ENCODE measurements at regions not wholly inside any gene's neighbourhood (a gene's known extent, or its start where the extent isn't known, plus 50 kb on each side); places are given as distances from the start of the nearest gene placed in this dataset.

- DNase-seq: no peak
Observed at GRCh38 chr5:68618501-68618900, 402.9 kb downstream of the PIK3R1 start.

- DNase-seq: no peak
Observed at GRCh38 chr5:68627001-68627400, 411.4 kb downstream of the PIK3R1 start.

GRCh38 chr5:68628082-68628814 lies 412.7 kb downstream of the PIK3R1 start:
- no peak for DNase-seq

GRCh38 chr5:68630354-68630753 lies 414.8 kb downstream of the PIK3R1 start:
- DNase-seq: no peak

GRCh38 chr5:68631884-68632283 lies 416.3 kb downstream of the PIK3R1 start:
- DNase-seq: no peak

- no peak for DNase-seq
Observed at GRCh38 chr5:68641211-68641610, 425.7 kb downstream of the PIK3R1 start.

- no peak for DNase-seq
Observed at GRCh38 chr5:68643064-68643463, 427.5 kb downstream of the PIK3R1 start.

- no peak for DNase-seq
Observed at GRCh38 chr5:68644971-68645370, 429.4 kb downstream of the PIK3R1 start.

GRCh38 chr5:68646144-68646543 lies 430.6 kb downstream of the PIK3R1 start:
- no peak for DNase-seq

GRCh38 chr5:68647743-68648142 lies 432.2 kb downstream of the PIK3R1 start:
- no peak for DNase-seq

GRCh38 chr5:68648944-68649857 lies 433.6 kb downstream of the PIK3R1 start:
- no peak for DNase-seq

- DNase-seq: no peak
Observed at GRCh38 chr5:68652534-68652965, 437.0 kb downstream of the PIK3R1 start.

- no peak for DNase-seq
Observed at GRCh38 chr5:68653471-68653870, 437.9 kb downstream of the PIK3R1 start.

- DNase-seq: no peak
Observed at GRCh38 chr5:68657055-68657961, 436.5 kb upstream of the SLC30A5 start.

GRCh38 chr5:68658810-68659372 lies 434.9 kb upstream of the SLC30A5 start:
- DNase-seq: no peak

GRCh38 chr5:68659881-68660280 lies 433.9 kb upstream of the SLC30A5 start:
- DNase-seq: no peak

GRCh38 chr5:68661237-68661636 lies 432.6 kb upstream of the SLC30A5 start:
- no peak for DNase-seq

GRCh38 chr5:68662804-68663307 lies 431.0 kb upstream of the SLC30A5 start:
- no peak for DNase-seq

GRCh38 chr5:68669864-68670575 lies 423.8 kb upstream of the SLC30A5 start:
- no peak for DNase-seq

- DNase-seq: no peak
Observed at GRCh38 chr5:68673106-68673822, 420.6 kb upstream of the SLC30A5 start.

- no peak for DNase-seq
Observed at GRCh38 chr5:68673823-68674180, 420.0 kb upstream of the SLC30A5 start.

All from effector CD4-positive, alpha-beta T cell (primary cell).